GM12874 (cell line): ENCODE measurements at regions not wholly inside any gene's neighbourhood (a gene's known extent, or its start where the extent isn't known, plus 50 kb on each side); places are given as distances from the start of the nearest gene placed in this dataset.

Experiments
- TF ChIP-seq, protein P1 (sequence below): IDR thresholded peaks from 2 replicates; pipeline ENCODE4 v1.5.1; 2011; ENCODE audit warnings: low read depth, mild to moderate bottlenecking, control low read depth, low read length, moderate library complexity; ENCODE audit not compliant: insufficient read depth

DNA sequence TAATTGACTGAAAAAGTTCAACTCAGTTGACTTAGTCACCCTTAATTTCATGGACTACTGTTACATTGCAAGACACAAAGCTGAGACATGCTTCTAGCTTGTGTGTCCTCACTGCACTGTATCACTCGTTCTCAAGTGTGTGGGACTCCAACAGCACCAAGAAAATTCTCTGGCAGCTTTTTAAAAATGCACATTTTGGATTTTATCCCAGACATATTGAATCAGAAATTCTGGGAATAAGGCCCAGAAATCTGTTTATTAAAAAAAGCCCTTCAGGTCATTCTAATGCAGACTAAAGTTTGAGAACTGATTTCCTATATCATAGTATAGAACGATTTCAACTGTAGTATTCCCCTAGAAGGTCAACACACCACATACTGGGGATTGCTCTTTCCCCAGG lies 1485.3 kb downstream of the PCDH9 start:
- TF ChIP-seq, protein P1, sequence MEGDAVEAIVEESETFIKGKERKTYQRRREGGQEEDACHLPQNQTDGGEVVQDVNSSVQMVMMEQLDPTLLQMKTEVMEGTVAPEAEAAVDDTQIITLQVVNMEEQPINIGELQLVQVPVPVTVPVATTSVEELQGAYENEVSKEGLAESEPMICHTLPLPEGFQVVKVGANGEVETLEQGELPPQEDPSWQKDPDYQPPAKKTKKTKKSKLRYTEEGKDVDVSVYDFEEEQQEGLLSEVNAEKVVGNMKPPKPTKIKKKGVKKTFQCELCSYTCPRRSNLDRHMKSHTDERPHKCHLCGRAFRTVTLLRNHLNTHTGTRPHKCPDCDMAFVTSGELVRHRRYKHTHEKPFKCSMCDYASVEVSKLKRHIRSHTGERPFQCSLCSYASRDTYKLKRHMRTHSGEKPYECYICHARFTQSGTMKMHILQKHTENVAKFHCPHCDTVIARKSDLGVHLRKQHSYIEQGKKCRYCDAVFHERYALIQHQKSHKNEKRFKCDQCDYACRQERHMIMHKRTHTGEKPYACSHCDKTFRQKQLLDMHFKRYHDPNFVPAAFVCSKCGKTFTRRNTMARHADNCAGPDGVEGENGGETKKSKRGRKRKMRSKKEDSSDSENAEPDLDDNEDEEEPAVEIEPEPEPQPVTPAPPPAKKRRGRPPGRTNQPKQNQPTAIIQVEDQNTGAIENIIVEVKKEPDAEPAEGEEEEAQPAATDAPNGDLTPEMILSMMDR = no peak

- TF ChIP-seq, protein P1 = no peak
Observed at GRCh38 chr13:65733110-65733509, 1497.0 kb downstream of the PCDH9 start.

DNA sequence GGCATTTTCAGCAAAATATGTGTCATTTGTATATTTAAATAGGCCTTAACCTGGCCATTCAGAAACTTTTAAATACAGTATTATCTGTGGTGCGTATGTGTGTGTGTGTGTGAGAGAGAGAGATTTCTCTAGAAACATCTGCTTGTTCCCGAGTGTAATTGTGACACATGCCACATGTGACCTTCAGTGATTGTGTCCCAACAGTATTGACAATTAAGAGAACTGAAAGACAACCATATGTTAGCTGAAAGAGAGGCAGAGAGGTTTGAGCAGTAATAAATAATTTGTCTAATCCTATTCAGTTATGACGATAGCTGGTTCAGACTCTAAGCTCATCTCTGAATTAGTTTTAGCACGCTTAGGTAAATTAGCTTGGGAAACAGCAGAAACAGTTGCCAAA lies 1503.1 kb downstream of the PCDH9 start:
- TF ChIP-seq, protein P1 = no peak

DNA sequence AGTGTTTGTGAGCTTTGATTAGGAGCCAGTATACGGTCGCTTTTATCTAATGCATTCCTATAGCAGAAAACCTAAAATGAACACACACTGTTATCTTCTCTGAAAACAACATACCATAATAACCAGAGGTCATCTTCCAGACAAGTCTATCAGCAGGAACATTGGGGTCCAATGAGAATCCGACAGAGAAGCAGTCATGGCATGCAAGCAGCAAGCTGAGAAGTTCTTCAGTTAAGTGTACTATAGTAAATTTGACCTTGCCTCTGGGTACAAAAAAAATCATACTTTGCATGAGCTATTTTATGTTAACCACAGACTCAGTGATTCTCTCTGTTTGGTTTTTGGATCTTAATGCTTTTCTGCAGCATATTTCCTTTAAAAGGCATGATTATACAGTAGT lies 1505.1 kb downstream of the PCDH9 start:
- TF ChIP-seq, protein P1 = no peak

- TF ChIP-seq, protein P1 = no peak
Observed at GRCh38 chr13:65724226-65724625, 1505.9 kb downstream of the PCDH9 start.

GRCh38 chr13:65722506-65722905 lies 1507.6 kb downstream of the PCDH9 start:
- TF ChIP-seq, protein P1 = no peak

DNA sequence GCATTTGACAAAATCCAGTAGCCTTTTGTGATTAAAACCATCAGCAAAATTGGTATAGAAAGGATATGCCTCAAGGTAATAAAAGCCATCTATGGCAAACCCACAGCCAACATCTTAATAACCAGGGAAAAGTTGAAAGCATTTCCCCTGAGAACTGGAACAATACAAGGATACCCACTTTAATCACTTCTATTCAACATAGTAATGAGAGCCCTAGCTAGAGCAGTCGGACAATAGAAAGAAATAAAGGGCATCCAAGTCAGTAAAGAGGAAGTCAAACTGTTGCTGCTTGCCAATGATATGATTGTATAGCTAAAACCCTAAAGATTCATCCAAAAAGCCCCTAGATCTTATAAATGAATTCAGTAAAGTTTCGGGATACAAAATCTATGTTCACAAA lies 1510.3 kb downstream of the PCDH9 start:
- TF ChIP-seq, protein P1 = no peak

DNA sequence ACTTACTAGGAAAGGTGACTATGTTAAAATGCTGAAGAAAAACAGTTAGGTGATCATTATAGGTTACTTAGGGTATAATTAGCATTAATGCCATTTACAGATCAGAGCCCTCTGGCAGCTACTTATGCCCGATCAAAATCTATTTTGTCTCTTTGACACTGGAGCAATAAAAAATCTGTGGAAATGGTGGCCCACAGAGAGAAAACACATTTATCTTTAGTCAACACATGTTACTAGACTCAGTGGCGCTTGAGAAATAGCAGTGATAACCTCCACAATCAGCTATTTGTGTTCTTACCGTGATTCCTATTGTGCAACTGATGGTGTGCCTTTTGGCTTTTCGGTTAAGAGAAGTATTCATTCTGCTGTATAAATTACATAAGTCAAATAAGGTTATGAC lies 1519.6 kb downstream of the PCDH9 start:
- TF ChIP-seq, protein P1 = no peak
